K562 (cell line): ENCODE measurements at regions not wholly inside any gene's neighbourhood (a gene's known extent, or its start where the extent isn't known, plus 50 kb on each side); places are given as distances from the start of the nearest gene placed in this dataset.

ENCODE experiments used
- ATAC-seq: fragments of 200-7000 bp; cut with Tn5 transposase; 3 replicates; pipeline ENCODE4 v1.9.1; 2020; ENCODE audit warnings: moderate library complexity
- BruUV-seq: library from RNA; stranded (reverse); fragments of 400-500 nt; replicated peaks from 2 replicates; lab custom pipeline; 2021; lab: Mats Ljungman, UMichigan
- CTCF ChIA-PET: fragments of 300-600 bp; formaldehyde crosslinking; extraction: SDS; loops from one replicate; lab custom pipeline; 2021; ENCODE audit warnings: low intra/inter-chr PET ratio; lab: Yijun Ruan, JAX
- POLR2A ChIA-PET: fragments of 300-600, 350-650 bp; sonication (Branson Sonifier 250); formaldehyde crosslinking; extraction: SDS; loops from one replicate; lab custom pipeline; 2021; ENCODE audit warnings: antibody characterized with exemption, inconsistent platforms; lab: Yijun Ruan, JAX
- DNase-seq, 4 experiments: peaks; one replicate each; pipeline versions ENCODE4 v3.0.0 to v3.0.0-alpha.2; 2011 to 2018; ENCODE audit warnings: low spot score in 3 of 4, mixed read lengths in 3 of 4; ENCODE audit errors: extremely low read depth in 1 of 4
- FAIRE-seq: peaks from 2 replicates; lab custom pipeline; 2011; peaks lifted over from hg19 to GRCh38; lab: Jason Lieb, UNC
- H2AFZ ChIP-seq: 2 replicates; pipeline ENCODE4 v1.6.0; 2011; ENCODE audit warnings: low read depth, low read length, control low read depth, inconsistent platforms
- H3K27ac ChIP-seq: fragments of 200-600 bp; 3 replicates; pipeline ENCODE4 v1.8.0; 2011; ENCODE audit warnings: low read depth, mild to moderate bottlenecking, control low read depth, inconsistent platforms, low read length, moderate library complexity, mixed read lengths; ENCODE audit errors: extremely low read depth
- H3K27me3 ChIP-seq, 2 experiments: fragments of 300-600 bp in 1 of 2; 2 replicates in 1 of 2; 3 replicates in 1 of 2; pipeline versions ENCODE4 v1.6.0 to v1.8.0; 2011; ENCODE audit warnings: inconsistent platforms in 2 of 2, low read length in 2 of 2, mild to moderate bottlenecking in 1 of 2, mixed read lengths in 1 of 2, moderate library complexity in 1 of 2; ENCODE audit not compliant: control insufficient read depth in 2 of 2, insufficient read depth in 2 of 2
- H3K36me3 ChIP-seq: fragments of 300-600 bp; 3 replicates; pipeline ENCODE4 v1.8.0; 2011; ENCODE audit warnings: mild to moderate bottlenecking, low read length, inconsistent platforms; ENCODE audit not compliant: control insufficient read depth, insufficient read depth
- H3K4me1 ChIP-seq, 2 experiments: fragments of 200-600 bp in 1 of 2; replicated peaks in 1 of 2; 2 replicates in 1 of 2; 3 replicates in 1 of 2; pipeline versions ENCODE4 v1.5.1 to v1.8.0; 2011; ENCODE audit warnings: inconsistent platforms in 2 of 2, low read length in 2 of 2, mild to moderate bottlenecking in 1 of 2, mixed read lengths in 1 of 2, moderate library complexity in 1 of 2; ENCODE audit not compliant: control insufficient read depth in 2 of 2, insufficient read depth in 2 of 2
- H3K4me2 ChIP-seq: 2 replicates; pipeline ENCODE4 v1.6.1; 2011; ENCODE audit warnings: low read length, control low read depth, inconsistent platforms, mixed read lengths; ENCODE audit not compliant: insufficient read depth
- H3K4me3 ChIP-seq: fragments of 200-600 bp; sonication (generic), shearing (Covaris generic); 2 replicates; pipeline ENCODE4 v1.5.1; 2016; ENCODE audit warnings: control low read depth, inconsistent platforms
- H3K79me2 ChIP-seq: fragments of 200-600 bp; 3 replicates; pipeline ENCODE4 v1.8.0; 2011; ENCODE audit warnings: low read length, inconsistent platforms; ENCODE audit not compliant: control insufficient read depth, insufficient read depth
- H3K9ac ChIP-seq, 2 experiments: 2 replicates each; pipeline versions ENCODE4 v1.6.0 to v1.6.1; 2011; ENCODE audit warnings: low read depth in 2 of 2, low read length in 2 of 2, control low read depth in 1 of 2, inconsistent platforms in 1 of 2, mild to moderate bottlenecking in 1 of 2, mixed read lengths in 1 of 2; ENCODE audit not compliant: insufficient read depth in 1 of 2
- H3K9me1 ChIP-seq: one replicate; pipeline ENCODE4 v1.6.0; 2011; ENCODE audit warnings: inconsistent platforms, mild to moderate bottlenecking, low read length, moderate library complexity; ENCODE audit not compliant: control insufficient read depth, insufficient read depth
- H3K9me3 ChIP-seq: replicated peaks from 2 replicates; pipeline ENCODE4 v1.5.1; 2011; ENCODE audit warnings: low read depth, low read length, inconsistent platforms; ENCODE audit not compliant: control insufficient read depth, insufficient read depth
- H4K20me1 ChIP-seq: replicated peaks from 2 replicates; pipeline ENCODE4 v1.6.1; 2011; ENCODE audit warnings: low read length, inconsistent platforms, mixed read lengths; ENCODE audit not compliant: control insufficient read depth, insufficient read depth
- ARHGAP35 ChIP-seq: fragments of 450-650 bp; IDR thresholded peaks from 2 replicates; pipeline ENCODE4 v1.6.1; 2018; ENCODE audit not compliant: partially characterized antibody
- CAMTA2 ChIP-seq: fragments of 250-450 bp; sonication (Bioruptor Pico); conservative IDR thresholded peaks from 2 replicates; pipeline ENCODE4 v1.5.1; 2022
- CC2D1A ChIP-seq: fragments of 450-650 bp; IDR thresholded peaks from 2 replicates; pipeline ENCODE4 v1.6.1; 2017; ENCODE audit warnings: mild to moderate bottlenecking
- DDX20 ChIP-seq: fragments of 450-650 bp; IDR thresholded peaks from 2 replicates; pipeline ENCODE4 v1.6.1; 2016; ENCODE audit warnings: missing genetic modification characterization, low read depth, mild to moderate bottlenecking, missing compliant biosample characterization, moderate library complexity
- FOSL1 ChIP-seq: fragments of 200-800 bp; sonication (Bioruptor generic); conservative IDR thresholded peaks from 2 replicates; pipeline ENCODE4 v1.6.1; 2016; ENCODE audit warnings: missing genetic modification characterization, missing compliant biosample characterization
- HDAC3 ChIP-seq: fragments of 450-650 bp; IDR thresholded peaks from 2 replicates; pipeline ENCODE4 v1.6.1; 2018; ENCODE audit warnings: borderline replicate concordance, mild to moderate bottlenecking, moderate library complexity; ENCODE audit not compliant: partially characterized antibody
- KHSRP ChIP-seq: fragments of 450-650 bp; IDR thresholded peaks from 2 replicates; pipeline ENCODE4 v1.6.1; 2017
- MIER1 ChIP-seq: fragments of 450-650 bp; IDR thresholded peaks from 2 replicates; pipeline ENCODE4 v1.6.1; 2016; ENCODE audit warnings: antibody characterized with exemption, mild to moderate bottlenecking, low read depth
- NFE2L1 ChIP-seq: fragments of 450-650 bp; IDR thresholded peaks from 2 replicates; pipeline ENCODE4 v1.6.1; 2016; ENCODE audit warnings: missing genetic modification characterization, low read depth, mild to moderate bottlenecking, missing compliant biosample characterization, moderate library complexity, borderline replicate concordance
- NFIX ChIP-seq: fragments of 250-450 bp; sonication (Bioruptor Pico); IDR thresholded peaks from 2 replicates; pipeline ENCODE4 v1.4.0; 2020; ENCODE audit warnings: low read depth, mild to moderate bottlenecking, moderate library complexity
- NFXL1 ChIP-seq: fragments of 450-650 bp; formaldehyde crosslinking; IDR thresholded peaks from 2 replicates; pipeline ENCODE4 v1.4.0; 2021; ENCODE audit warnings: mild to moderate bottlenecking
- NONO ChIP-seq, 2 experiments: fragments of 200-400 bp in 1 of 2; fragments of 450-650 bp in 1 of 2; formaldehyde crosslinking in 1 of 2; IDR thresholded peaks; 2 replicates each; pipeline ENCODE4 v1.6.1; 2017; ENCODE audit warnings: low read depth in 2 of 2, mild to moderate bottlenecking in 2 of 2, moderate library complexity in 2 of 2, low read length in 1 of 2
- PTTG1 ChIP-seq: fragments of 450-650 bp; IDR thresholded peaks from 2 replicates; pipeline ENCODE4 v1.6.1; 2016; ENCODE audit warnings: low read depth, mild to moderate bottlenecking, missing genetic modification characterization, missing compliant biosample characterization
- ZBTB34 ChIP-seq: fragments of 250-450 bp; sonication (Bioruptor Pico); IDR thresholded peaks from 2 replicates; pipeline ENCODE4 v1.8.0; 2021; ENCODE audit warnings: mild to moderate bottlenecking, moderate library complexity
- ZFP1 ChIP-seq: fragments of 450-650 bp; formaldehyde crosslinking; IDR thresholded peaks from 2 replicates; pipeline ENCODE4 v1.4.0; 2020; ENCODE audit warnings: mild to moderate bottlenecking, mixed read lengths
- WGBS: fragments of 100-300 bp; shearing (Covaris generic); methylation state at CpG from one replicate; pipeline ENCODE4 v1.1.6; 2016; ENCODE audit warnings: low coverage, mixed read lengths; ENCODE audit not compliant: insufficient coverage; ENCODE audit errors: missing lambda C conversion rate; 5-methylcytosine and 5-hydroxymethylcytosine counted together
- in situ Hi-C: fragments of 300-500 bp; cut with MboI; formaldehyde crosslinking; loops from 4 replicates; pipeline ENCODE4 v1.15.0; 2018; ENCODE audit warnings: inconsistent platforms, mixed read lengths
- intact Hi-C: fragments of 100-400 bp; cut with micrococcal nuclease; formaldehyde crosslinking; loops from 2 replicates; pipeline ENCODE4 v1.14.2; 2022
- TF ChIP-seq, protein P1 (sequence below): sonication (generic); formaldehyde crosslinking; IDR thresholded peaks from 2 replicates; pipeline ENCODE4 v1.8.1; 2023; ENCODE audit warnings: mild to moderate bottlenecking, missing genetic modification reagents
- TF ChIP-seq, protein P2 (sequence below): fragments of 450-650 bp; IDR thresholded peaks from 2 replicates; pipeline ENCODE4 v1.6.1; 2016; ENCODE audit warnings: missing biosample characterization, missing genetic modification characterization
- TF ChIP-seq, protein P3 (sequence below): IDR thresholded peaks from 2 replicates; pipeline ENCODE4 v1.6.1; 2011; ENCODE audit warnings: borderline replicate concordance, low read depth, mild to moderate bottlenecking, moderate library complexity, low read length; ENCODE audit not compliant: insufficient read depth, poor library complexity, severe bottlenecking

DNA sequence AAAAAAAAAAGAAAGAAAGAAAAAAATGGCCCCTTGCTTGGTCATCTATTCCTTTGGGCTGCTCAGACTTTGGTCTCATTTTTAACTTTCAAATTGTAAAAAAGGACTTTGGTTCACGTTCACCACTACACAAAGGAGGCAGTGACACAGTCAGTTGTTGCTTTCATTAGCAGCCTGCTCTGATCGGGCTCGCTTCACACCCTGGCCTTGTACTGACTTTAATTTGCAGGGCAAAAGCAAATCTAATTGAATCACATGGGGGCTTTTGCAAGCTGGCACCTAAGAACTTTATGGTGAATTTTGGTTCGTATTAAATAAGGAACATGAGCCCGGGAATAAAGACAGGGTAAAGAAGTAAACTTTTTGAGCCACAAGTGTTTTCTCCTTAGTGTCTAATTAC lies 103.6 kb upstream of the CDH11 start (continued):
- no peak for TF ChIP-seq KHSRP
- no peak for TF ChIP-seq FOSL1
- no peak for TF ChIP-seq CC2D1A
- no peak for TF ChIP-seq NFXL1 (CRISPR knock-in tag)
- TF ChIP-seq MIER1, result no peak

DNA sequence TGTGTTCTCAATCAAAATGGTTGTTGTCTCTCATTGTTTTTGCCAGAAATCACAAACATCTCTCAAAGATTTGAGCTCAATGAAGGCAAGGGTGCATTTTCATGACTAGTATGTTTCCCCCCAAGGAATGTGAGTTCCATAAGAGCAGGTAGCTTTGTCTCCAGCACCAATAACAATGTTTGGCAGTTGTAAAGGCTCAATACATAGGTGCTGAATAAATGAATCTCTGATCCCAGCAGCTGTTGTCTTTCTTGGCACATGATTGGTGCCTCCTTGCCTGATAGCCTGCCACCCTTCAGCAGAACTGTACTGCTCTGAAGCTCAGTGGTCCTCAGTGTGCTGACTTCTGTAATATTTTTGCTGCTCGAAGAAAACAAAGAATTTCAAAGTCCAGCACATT lies 103.1 kb upstream of the CDH11 start:
- FAIRE-seq (no peak), ATAC-seq (no peak), DNase-seq (no peak)
- Histone ChIP-seq H3K9ac (no peak overlapping the region), H4K20me1 (no peaks in the 10 kb centered on the region), H3K9me3 (no peaks in the 10 kb centered on the region), H3K27ac (no peak overlapping the region), H3K79me2 (no peaks in the 10 kb centered on the region), H3K4me1 (no peaks in the 10 kb centered on the region), H3K4me2 (no peak overlapping the region), H2AFZ (no peak overlapping the region), H3K4me3 (no peak overlapping the region), H3K27me3 (no peaks in the 10 kb centered on the region), H3K9me1 (no peaks in the 10 kb centered on the region), H3K36me3 (no peaks in the 10 kb centered on the region)
- in situ Hi-C loops, result no loop called here
- BruUV-seq, result no TSS peak
- CTCF ChIA-PET, result no interaction called here
- intact Hi-C loops, result no loop called here
- POLR2A ChIA-PET, result interaction anchor here (0.8 kb wide), 1 partner anchor 1031 kb away, joined by 4 read pairs; no protein-coding TSS in a partner anchor
- WGBS, result 0% methylated on average over 1 of the region's 1 CpG
- TF ChIP-seq CAMTA2 (CRISPR knock-in tag) (no peak), NFIX (CRISPR knock-in tag) (no peak), NONO (IDR thresholded peaks at IDR 0.05; ENCODE audit: low read depth in 2 of 2, low read length in 1 of 2) (no peak), ARHGAP35 (no peak), PTTG1 (no peak), ZBTB34 (no peak), NFE2L1 (tag) (no peak), HDAC3 (no peak), DDX20 (tag) (no peak), ZFP1 (CRISPR knock-in tag) (no peak)
- TF ChIP-seq, protein P1, sequence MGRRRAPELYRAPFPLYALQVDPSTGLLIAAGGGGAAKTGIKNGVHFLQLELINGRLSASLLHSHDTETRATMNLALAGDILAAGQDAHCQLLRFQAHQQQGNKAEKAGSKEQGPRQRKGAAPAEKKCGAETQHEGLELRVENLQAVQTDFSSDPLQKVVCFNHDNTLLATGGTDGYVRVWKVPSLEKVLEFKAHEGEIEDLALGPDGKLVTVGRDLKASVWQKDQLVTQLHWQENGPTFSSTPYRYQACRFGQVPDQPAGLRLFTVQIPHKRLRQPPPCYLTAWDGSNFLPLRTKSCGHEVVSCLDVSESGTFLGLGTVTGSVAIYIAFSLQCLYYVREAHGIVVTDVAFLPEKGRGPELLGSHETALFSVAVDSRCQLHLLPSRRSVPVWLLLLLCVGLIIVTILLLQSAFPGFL, result no peak
- TF ChIP-seq, protein P2, sequence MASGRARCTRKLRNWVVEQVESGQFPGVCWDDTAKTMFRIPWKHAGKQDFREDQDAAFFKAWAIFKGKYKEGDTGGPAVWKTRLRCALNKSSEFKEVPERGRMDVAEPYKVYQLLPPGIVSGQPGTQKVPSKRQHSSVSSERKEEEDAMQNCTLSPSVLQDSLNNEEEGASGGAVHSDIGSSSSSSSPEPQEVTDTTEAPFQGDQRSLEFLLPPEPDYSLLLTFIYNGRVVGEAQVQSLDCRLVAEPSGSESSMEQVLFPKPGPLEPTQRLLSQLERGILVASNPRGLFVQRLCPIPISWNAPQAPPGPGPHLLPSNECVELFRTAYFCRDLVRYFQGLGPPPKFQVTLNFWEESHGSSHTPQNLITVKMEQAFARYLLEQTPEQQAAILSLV, result no peak
- TF ChIP-seq, protein P3, sequence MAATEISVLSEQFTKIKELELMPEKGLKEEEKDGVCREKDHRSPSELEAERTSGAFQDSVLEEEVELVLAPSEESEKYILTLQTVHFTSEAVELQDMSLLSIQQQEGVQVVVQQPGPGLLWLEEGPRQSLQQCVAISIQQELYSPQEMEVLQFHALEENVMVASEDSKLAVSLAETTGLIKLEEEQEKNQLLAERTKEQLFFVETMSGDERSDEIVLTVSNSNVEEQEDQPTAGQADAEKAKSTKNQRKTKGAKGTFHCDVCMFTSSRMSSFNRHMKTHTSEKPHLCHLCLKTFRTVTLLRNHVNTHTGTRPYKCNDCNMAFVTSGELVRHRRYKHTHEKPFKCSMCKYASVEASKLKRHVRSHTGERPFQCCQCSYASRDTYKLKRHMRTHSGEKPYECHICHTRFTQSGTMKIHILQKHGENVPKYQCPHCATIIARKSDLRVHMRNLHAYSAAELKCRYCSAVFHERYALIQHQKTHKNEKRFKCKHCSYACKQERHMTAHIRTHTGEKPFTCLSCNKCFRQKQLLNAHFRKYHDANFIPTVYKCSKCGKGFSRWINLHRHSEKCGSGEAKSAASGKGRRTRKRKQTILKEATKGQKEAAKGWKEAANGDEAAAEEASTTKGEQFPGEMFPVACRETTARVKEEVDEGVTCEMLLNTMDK, result no peak
